ENCODE measurements at regions not wholly inside any gene's neighbourhood (a gene's known extent, or its start where the extent isn't known, plus 50 kb on each side); places are given as distances from the start of the nearest gene placed in this dataset.

DNA sequence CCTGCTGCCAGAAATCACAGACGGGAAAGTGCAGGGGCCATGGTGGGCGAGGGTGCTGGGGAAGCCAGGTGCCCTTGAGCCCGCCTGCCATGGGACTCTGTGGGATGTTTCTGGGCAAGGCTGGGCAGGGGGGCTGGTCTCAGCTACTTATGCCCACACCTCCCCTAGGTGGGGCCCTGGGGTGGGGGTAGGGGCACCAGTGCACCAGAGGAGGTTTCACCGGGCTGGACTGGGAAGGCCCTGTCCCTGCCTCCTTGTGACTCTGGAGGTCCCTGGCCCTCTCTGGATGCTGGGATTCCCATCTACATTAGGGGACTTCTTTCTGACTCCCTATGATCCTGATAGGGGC is 75.2 kb upstream of the WNT11 start:
- H3K4me1 Mint-ChIP-seq (ENCODE audit: low read depth) = no peaks in the 10 kb centered on the region
- H3K4me3 Mint-ChIP-seq = no peak overlapping the region
- H3K9me3 Mint-ChIP-seq = no peaks in the 10 kb centered on the region
- ATAC-seq (replicated peaks in 1 of 2) (no peak), DNase-seq (no peak)
- H3K27ac Mint-ChIP-seq = no peak overlapping the region
- no peaks in the 10 kb centered on the region for H3K27me3 Mint-ChIP-seq (ENCODE audit: low read depth)
- H3K36me3 Mint-ChIP-seq (ENCODE audit: insufficient read depth in 2 of 2) = no peaks in the 10 kb centered on the region

DNA sequence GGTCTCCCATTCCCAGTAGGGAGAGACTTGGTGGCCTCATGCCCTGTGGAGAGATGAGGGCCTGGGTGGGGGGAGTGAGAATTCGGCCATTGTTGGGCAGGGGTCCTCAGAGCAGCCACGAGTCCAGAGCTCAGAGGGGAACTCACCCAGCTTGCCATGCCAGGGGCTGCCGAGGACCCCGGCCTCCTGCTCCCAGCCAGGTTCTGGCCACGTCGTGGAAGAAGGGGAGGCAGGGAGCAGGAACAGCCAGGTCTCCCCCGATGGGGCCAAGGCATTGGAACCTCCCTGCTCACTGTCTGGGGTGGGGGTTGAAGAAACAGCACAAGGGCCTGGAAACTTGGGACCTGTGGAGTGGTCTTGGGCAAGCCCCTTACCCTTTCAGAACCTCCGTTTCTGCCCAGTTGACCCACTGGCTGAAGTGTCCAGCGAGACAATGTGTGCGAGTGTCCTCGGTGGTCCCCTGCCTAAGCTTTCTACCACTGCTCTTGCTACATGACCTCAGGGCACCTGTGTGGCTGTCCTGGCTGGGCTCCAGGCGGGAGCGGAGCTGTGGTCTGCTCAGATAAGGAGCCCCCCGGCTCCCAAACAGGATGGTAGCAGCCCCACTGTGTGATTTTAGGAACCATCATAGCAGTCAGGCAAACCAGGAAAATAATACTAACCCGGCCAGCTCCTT is 74.7 kb upstream of the WNT11 start:
- no peaks in the 10 kb centered on the region for H3K9me3 Mint-ChIP-seq
- no peaks in the 10 kb centered on the region for H3K4me1 Mint-ChIP-seq (ENCODE audit: low read depth)
- H3K27ac Mint-ChIP-seq = no peak overlapping the region
- H3K4me3 Mint-ChIP-seq = no peak overlapping the region
- no peaks in the 10 kb centered on the region for H3K27me3 Mint-ChIP-seq (ENCODE audit: low read depth)
- H3K36me3 Mint-ChIP-seq (ENCODE audit: insufficient read depth in 2 of 2) = no peaks in the 10 kb centered on the region
- DNase-seq (no peak), ATAC-seq (replicated peaks in 1 of 2) (no peak)

DNA sequence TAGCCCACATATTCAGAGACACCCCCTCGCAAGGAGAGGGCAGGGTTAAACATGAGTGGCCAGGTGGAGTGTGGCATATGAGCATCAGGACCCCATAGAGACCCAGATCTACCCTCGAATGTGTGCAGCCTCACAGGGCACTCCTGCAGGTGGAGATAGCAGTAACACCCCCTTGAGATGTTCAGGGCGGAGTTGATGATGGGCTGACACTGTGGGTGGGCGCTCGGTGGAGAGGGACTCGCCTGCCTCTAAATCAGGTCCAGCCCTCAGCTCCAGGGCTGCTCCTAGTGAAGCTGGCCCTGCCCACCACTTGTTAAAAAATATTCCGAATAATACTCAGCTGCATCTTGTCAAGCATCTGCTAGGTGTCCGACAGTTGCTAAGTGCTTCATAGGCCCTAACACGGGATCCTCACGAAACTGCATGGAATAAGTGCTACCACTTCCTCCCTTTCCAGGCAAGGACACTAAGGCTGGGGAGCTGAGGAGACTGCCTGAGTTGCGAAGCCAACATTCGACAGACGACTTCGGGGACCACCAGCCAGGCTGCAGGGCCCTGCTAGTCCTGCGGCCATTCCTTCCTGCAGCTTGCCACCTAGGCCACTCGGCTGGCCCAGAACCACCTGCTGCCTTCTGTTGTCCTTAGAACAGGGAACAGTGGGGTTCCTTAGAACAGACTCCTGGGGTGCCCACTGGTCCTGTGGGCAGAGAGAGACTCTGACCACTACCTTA is 74.0 kb upstream of the WNT11 start:
- Mint-ChIP-seq H3K4me3 (no peak overlapping the region), H3K27ac (no peak overlapping the region), H3K4me1 (ENCODE audit: low read depth) (no peaks in the 10 kb centered on the region), H3K9me3 (no peaks in the 10 kb centered on the region), H3K36me3 (ENCODE audit: insufficient read depth in 2 of 2) (no peaks in the 10 kb centered on the region), H3K27me3 (ENCODE audit: low read depth) (no peaks in the 10 kb centered on the region)
- DNase-seq = no peak
- no peak for ATAC-seq (replicated peaks in 1 of 2)

DNA sequence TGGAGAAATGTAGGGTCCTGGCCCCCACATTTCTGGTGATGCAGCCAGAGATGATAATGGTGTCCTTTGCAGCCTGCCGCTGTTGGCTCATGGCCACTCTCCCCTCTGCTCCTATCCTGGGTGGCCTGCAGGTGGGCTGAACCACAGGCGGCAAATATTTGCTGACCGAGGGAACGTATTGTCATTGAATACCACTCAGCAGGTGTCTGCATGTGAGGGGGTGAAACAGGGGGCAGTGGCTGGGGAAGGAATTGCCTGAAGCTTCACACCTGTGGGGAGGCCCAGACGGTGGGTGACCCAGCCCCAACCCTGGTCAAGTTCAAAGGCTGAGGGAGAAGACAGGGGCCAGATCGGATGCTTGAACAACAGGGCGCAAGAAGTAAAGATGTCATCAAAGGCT is 73.3 kb upstream of the WNT11 start:
- Mint-ChIP-seq H3K27me3 (ENCODE audit: low read depth) (no peaks in the 10 kb centered on the region), H3K27ac (no peak overlapping the region), H3K4me1 (ENCODE audit: low read depth) (no peaks in the 10 kb centered on the region), H3K4me3 (no peak overlapping the region), H3K9me3 (no peaks in the 10 kb centered on the region), H3K36me3 (ENCODE audit: insufficient read depth in 2 of 2) (no peaks in the 10 kb centered on the region)
- DNase-seq = no peak
- ATAC-seq (replicated peaks in 1 of 2) = no peak

DNA sequence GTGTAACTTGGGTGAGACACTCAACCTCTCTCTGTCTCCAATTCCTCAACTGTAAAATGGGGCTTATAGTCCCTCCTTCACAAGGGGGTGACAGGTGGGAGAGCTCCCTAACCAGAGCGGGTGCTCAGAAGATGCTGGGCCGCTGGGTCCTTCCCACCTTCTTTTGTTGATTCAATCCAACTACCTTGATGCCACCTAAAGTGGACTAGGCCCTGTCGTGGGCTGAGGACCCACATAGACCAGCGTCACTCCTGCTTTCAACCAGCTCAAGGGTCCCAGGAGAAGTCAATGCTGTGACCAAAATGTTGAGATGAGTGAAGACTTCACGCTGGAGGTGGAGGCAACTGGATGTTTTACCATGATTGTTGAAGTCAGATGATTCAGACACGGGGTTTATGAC is 72.7 kb upstream of the WNT11 start:
- Mint-ChIP-seq H3K4me1 (ENCODE audit: low read depth) (no peaks in the 10 kb centered on the region), H3K36me3 (ENCODE audit: insufficient read depth in 2 of 2) (no peaks in the 10 kb centered on the region), H3K27ac (no peak overlapping the region), H3K27me3 (ENCODE audit: low read depth) (no peaks in the 10 kb centered on the region), H3K9me3 (no peaks in the 10 kb centered on the region), H3K4me3 (no peak overlapping the region)
- no peak for ATAC-seq (replicated peaks in 1 of 2)
- DNase-seq = no peak

DNA sequence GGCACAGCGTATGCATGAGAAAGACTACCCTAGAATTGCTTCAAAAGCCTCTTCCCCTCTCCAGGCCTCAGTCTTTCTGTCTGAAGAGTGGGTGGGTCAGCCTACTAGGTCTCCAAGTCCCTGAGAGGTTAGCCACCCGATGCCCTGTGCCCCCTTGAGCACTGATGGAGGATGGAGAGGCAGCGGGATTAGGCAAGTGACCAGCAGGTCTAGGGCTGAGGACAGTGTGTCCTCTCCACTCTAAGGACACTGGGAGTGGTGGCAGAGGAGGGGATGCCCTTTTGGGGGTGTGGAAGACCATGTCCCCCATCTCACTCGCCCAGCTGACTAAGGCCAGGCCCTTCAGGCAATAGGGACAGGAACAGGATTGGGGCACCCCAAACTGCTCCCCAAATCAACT is 72.2 kb upstream of the WNT11 start:
- no peak overlapping the region for H3K27ac Mint-ChIP-seq
- H3K36me3 Mint-ChIP-seq (ENCODE audit: insufficient read depth in 2 of 2) = no peaks in the 10 kb centered on the region
- DNase-seq = no peak
- no peaks in the 10 kb centered on the region for H3K27me3 Mint-ChIP-seq (ENCODE audit: low read depth)
- H3K4me1 Mint-ChIP-seq (ENCODE audit: low read depth) = no peaks in the 10 kb centered on the region
- H3K4me3 Mint-ChIP-seq = no peak overlapping the region
- ATAC-seq (replicated peaks in 1 of 2) = no peak
- H3K9me3 Mint-ChIP-seq = no peaks in the 10 kb centered on the region

DNA sequence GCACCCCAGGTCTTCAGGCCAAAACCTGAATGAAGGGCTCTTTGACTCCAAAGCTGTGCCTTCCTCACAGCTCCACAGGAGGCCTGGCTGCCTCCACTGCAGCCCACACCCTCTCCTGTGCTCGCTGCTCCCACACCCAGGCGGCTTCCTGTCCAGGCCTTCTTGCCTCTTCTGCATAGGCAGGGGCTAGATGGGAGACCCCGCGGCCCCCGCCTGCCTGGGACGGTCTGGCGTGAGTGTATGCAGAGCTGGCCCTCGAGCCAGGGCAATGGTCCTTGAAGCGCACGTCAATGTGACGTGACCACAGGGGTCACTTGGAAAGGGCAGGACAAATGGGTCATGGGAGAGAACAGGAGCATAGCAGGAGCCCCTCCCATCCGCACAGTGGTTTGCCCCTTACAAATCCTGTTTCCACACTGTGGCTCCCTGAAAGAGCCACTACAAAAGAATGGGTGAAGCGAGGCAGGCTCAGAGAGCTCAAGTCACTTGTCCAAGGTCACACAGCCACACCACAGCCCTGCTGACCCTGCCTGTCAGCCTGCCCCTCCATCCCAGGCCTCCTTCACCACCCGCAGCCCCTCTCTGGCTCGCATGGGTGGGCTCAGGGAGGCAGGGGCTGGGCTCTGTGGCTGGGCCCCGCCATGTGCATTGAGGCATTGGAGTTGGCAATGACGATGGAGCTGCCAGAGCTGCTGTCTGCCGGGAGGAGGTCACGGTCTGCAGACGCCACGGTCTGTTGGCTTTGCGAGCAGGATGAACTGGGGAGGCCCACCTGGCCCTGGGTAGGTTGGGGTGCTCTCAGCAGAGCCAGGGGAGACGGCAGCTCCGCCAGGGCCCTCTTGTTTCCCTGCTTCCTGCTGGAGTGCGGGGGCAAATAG is 71.2 kb upstream of the WNT11 start:
- Mint-ChIP-seq H3K27me3 (ENCODE audit: low read depth) (no peaks in the 10 kb centered on the region), H3K36me3 (ENCODE audit: insufficient read depth in 2 of 2) (no peaks in the 10 kb centered on the region), H3K9me3 (no peaks in the 10 kb centered on the region), H3K4me3 (no peak overlapping the region), H3K4me1 (ENCODE audit: low read depth) (no peaks in the 10 kb centered on the region), H3K27ac (no peak overlapping the region)
- DNase-seq (no peak), ATAC-seq (replicated peaks in 1 of 2) (no peak)

DNA sequence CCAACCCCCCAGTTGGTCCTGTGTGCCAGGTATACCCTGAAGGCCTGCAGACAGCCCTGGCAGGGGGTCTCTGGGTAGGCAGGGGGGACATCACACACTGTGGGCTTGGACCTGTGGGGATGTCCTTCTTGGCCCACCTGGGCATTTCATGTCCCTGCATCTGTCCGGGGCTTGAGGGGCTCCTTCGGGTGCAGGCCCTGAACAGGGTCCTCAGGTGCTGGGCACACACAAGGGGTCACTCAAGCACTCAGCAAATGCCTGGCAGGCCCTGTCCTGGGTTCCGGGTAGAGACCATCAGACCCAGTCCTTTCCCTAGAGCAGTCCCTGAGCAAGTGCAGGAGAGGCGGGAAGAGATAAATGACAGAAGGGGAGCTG is 70.5 kb upstream of the WNT11 start:
- H3K4me3 Mint-ChIP-seq = no peak overlapping the region
- DNase-seq (no peak), ATAC-seq (replicated peaks in 1 of 2) (no peak)
- H3K36me3 Mint-ChIP-seq (ENCODE audit: insufficient read depth in 2 of 2) = no peaks in the 10 kb centered on the region
- no peaks in the 10 kb centered on the region for H3K4me1 Mint-ChIP-seq (ENCODE audit: low read depth)
- no peaks in the 10 kb centered on the region for H3K9me3 Mint-ChIP-seq
- no peaks in the 10 kb centered on the region for H3K27me3 Mint-ChIP-seq (ENCODE audit: low read depth)
- H3K27ac Mint-ChIP-seq = no peak overlapping the region

DNA sequence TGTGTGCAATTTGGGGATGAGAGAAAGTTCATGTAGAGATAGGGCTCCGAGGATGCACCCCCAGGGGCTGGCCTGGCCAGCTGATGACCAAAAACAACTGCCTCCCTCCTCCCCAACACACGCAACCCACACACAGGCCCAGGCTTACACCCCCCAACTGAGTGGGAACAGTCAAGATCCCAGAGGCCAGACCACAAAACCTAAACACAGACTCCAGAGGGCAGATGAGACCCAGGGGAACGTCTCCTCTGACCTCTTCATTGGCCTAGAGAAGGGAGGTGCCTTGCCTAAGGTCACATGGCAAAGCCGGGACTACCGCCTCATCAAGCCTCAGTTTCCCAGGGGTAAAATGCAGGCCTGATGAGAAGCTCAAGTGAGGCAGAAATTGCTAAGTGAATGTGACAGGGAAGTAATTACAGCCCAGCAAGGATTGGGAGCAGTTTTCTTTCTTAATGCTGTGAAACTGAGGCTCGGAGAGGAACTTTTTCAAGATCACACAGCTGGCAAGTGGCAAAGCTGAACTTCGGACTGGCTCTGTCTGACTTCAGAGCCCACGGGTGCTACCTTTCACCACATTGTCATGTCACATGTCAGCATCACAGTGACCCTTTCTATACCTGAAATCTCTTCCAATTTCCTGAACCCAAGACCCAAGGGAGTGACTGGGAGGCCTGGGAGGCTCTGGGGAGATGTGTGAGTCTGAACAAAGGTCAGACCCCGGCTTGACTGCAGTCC is 69.9 kb upstream of the WNT11 start:
- Mint-ChIP-seq H3K36me3 (ENCODE audit: insufficient read depth in 2 of 2) (no peaks in the 10 kb centered on the region), H3K9me3 (no peaks in the 10 kb centered on the region), H3K27ac (no peak overlapping the region), H3K4me3 (no peak overlapping the region), H3K4me1 (ENCODE audit: low read depth) (no peaks in the 10 kb centered on the region), H3K27me3 (ENCODE audit: low read depth) (no peaks in the 10 kb centered on the region)
- ATAC-seq (replicated peaks in 1 of 2) (no peak), DNase-seq (no peak)

DNA sequence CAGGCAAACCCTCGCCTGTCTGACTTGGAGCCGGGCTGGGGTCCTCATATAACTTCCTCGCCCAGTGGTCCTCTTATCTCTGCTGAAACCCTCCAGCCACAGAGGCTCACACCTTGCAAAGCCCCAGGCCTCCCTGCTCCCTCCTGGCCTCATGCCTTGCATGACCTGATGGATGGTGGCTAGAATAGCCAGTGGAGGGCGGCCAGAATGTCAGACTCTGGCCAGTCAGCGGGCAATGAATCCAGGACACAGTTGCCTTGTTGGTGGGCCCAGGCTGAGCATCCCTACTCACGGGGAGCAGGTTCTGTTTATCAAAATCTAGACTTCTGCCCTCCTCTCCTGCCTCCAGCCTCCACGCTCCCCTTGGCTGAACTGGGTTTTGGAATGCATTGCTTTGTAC is 69.1 kb upstream of the WNT11 start:
- no peaks in the 10 kb centered on the region for H3K4me1 Mint-ChIP-seq (ENCODE audit: low read depth)
- no peak overlapping the region for H3K4me3 Mint-ChIP-seq
- H3K36me3 Mint-ChIP-seq (ENCODE audit: insufficient read depth in 2 of 2) = no peaks in the 10 kb centered on the region
- H3K9me3 Mint-ChIP-seq = no peaks in the 10 kb centered on the region
- ATAC-seq (replicated peaks in 1 of 2) = no peak
- no peaks in the 10 kb centered on the region for H3K27me3 Mint-ChIP-seq (ENCODE audit: low read depth)
- DNase-seq = no peak
- H3K27ac Mint-ChIP-seq = no peak overlapping the region

DNA sequence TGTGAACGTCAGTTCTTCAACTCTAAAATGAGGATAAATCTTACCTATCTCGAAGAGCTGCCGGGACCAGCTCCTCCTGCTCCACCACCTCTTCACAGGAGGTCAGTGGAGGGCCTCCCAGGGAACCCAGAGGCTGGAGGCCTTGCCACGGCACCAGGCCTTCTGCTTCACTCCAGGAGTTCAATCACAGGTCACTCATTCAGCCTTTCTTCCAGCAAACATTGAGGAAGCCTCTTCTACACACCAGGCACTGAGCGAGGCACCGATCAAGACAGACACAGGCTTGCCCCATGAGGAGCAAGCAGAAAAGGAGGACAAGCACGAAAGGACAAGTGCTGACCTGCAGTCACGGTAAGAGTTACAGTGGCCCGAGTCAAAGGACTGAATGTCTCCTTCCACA is 64.8 kb upstream of the WNT11 start:
- no peaks in the 10 kb centered on the region for H3K36me3 Mint-ChIP-seq (ENCODE audit: insufficient read depth in 2 of 2)
- H3K27ac Mint-ChIP-seq = no peak overlapping the region
- no peaks in the 10 kb centered on the region for H3K27me3 Mint-ChIP-seq (ENCODE audit: low read depth)
- H3K4me1 Mint-ChIP-seq (ENCODE audit: low read depth) = no peaks in the 10 kb centered on the region
- no peak for DNase-seq
- ATAC-seq (replicated peaks in 1 of 2) = no peak
- no peak overlapping the region for H3K4me3 Mint-ChIP-seq
- H3K9me3 Mint-ChIP-seq = no peaks in the 10 kb centered on the region

DNA sequence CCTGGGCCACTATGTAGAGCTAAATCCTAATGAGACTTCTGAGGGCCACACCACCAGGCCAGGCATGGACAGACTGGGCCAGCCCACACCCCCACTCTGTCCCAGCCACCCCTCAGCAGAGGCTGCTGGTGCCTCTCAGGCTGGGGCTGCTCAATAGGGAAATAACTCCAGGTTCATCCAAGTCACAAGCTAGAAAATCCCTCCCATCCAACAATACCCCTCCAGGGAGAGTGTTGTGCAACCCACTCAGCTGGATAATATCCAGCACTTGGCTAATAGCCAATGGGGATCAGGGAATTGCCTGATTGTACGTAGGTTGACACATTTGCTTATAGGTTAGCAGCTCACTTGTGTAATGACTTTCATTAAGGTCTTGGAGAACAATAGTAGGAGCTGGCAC is 64.1 kb upstream of the WNT11 start:
- no peaks in the 10 kb centered on the region for H3K27me3 Mint-ChIP-seq (ENCODE audit: low read depth)
- no peak overlapping the region for H3K27ac Mint-ChIP-seq
- H3K4me3 Mint-ChIP-seq = no peak overlapping the region
- H3K4me1 Mint-ChIP-seq (ENCODE audit: low read depth) = no peaks in the 10 kb centered on the region
- ATAC-seq (replicated peaks in 1 of 2) (no peak), DNase-seq (no peak)
- no peaks in the 10 kb centered on the region for H3K36me3 Mint-ChIP-seq (ENCODE audit: insufficient read depth in 2 of 2)
- H3K9me3 Mint-ChIP-seq = no peaks in the 10 kb centered on the region

DNA sequence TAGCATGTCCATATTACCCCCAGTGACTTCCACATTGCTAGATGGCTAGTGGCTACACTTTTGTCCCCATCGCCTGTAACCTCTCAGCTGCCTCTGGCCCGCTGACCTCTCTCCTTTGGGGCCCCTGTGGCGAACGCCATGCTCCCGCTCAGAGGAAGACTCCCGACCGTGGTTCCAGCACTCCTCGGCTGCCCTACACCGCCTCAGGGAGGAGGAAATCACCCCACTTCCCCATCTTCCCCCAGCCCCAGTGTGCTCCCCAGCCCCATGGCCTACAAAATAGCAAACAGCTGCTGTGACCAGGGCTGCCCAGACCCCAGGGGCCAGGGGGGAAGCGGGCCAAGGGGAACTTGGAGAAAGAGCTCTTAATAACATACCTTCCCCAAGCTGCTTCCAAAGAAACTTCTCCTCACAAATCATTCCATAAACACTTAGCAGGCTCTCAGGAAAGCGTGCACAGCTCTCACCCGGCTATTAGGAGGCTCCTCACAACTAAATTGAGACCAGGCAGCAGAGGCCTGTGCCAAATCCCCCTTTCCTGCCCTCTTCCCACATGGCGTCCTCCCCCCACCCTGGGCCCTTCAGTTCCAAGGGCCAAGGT is 63.5 kb upstream of the WNT11 start:
- H3K27me3 Mint-ChIP-seq (ENCODE audit: low read depth) = no peaks in the 10 kb centered on the region
- H3K4me3 Mint-ChIP-seq = no peak overlapping the region
- ATAC-seq (replicated peaks in 1 of 2) (no peak), DNase-seq (no peak)
- no peaks in the 10 kb centered on the region for H3K4me1 Mint-ChIP-seq (ENCODE audit: low read depth)
- H3K9me3 Mint-ChIP-seq = no peaks in the 10 kb centered on the region
- no peak overlapping the region for H3K27ac Mint-ChIP-seq
- no peaks in the 10 kb centered on the region for H3K36me3 Mint-ChIP-seq (ENCODE audit: insufficient read depth in 2 of 2)

Measured in activated T-cell treated with anti-CD3 and anti-CD28 coated beads, Interleukin-2, amount 50 U/mL, for 72 hours (primary cell).